ENCODE measurements at regions not wholly inside any gene's neighbourhood (a gene's known extent, or its start where the extent isn't known, plus 50 kb on each side); places are given as distances from the start of the nearest gene placed in this dataset.

GRCh38 chr3:174547801-174548435 lies 311.2 kb upstream of the NAALADL2 start:
- TF ChIP-seq POLR2AphosphoS5 (IDR thresholded peaks at IDR 0.05; ENCODE audit: borderline replicate concordance, low read depth, low read length) (no peak), EZH2 (IDR thresholded peaks at IDR 0.05) (no peak), FOXP2 (optimal IDR thresholded peaks at IDR 0.05; ENCODE audit: control extremely low read depth, extremely low read length, insufficient read depth) (no peak)

Measured in SK-N-MC (cell line).